IPS-18c (cell line): ENCODE measurements at regions not wholly inside any gene's neighbourhood (a gene's known extent, or its start where the extent isn't known, plus 50 kb on each side); places are given as distances from the start of the nearest gene placed in this dataset.

ENCODE experiments used
- H3K4me3 ChIP-seq: 2 replicates; pipeline ENCODE4 v1.7.0; 2013; ENCODE audit warnings: low read depth, mild to moderate bottlenecking, low read length, moderate library complexity; ENCODE audit not compliant: insufficient read depth
- H3K9me3 ChIP-seq: one replicate; pipeline ENCODE4 v1.6.1; 2013; ENCODE audit warnings: mild to moderate bottlenecking, low read length, moderate library complexity; ENCODE audit not compliant: control insufficient read depth, insufficient read depth

DNA sequence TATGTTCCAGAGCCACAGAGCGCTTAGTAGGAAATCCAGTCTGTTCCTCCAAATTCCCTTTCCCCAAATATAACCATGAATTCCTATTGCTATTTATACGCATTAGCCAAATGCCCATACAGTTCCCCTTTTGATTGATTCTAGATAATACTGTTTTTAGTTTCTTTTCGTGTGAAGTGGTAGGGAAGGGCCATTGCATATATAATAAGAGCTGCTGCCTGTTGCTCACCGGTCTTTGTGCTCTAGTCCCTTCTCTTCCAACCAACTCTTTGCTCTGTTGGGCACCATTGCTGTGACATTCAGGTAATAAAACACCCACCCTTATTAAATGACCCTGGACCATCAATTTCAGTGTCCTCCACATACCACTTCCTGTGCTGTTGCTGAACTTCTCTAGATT lies 379.9 kb upstream of the KCNMB2 start:
- no peak overlapping the region for H3K4me3 ChIP-seq
- H3K9me3 ChIP-seq = no peaks in the 10 kb centered on the region

DNA sequence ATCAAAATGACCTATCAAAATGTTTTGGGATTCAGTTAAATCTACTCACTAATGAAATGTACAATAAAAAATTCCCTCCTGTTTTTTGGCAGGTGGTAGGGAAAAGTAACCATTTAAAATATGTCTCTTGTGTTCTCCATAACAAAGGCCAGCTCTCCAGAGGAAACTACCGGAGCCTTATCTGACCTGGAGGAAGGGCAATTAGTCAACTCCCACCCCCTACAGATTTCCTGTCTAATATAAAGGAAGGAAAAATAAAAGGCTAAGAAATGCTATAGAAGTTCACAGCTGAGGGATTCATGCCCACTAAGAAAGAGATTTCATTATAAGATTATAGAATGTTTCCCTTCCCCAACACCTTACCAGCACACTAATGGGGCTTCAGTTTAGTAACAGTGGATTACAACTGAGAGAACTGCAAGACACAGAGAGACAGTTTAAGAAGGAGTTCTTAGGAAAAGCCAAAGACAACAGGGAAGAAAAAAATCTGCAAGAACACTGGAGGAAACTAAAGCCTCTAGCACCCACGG lies 376.5 kb upstream of the KCNMB2 start:
- Histone ChIP-seq H3K9me3 (no peaks in the 10 kb centered on the region), H3K4me3 (no peak overlapping the region)

- no peaks in the 10 kb centered on the region for H3K9me3 ChIP-seq
- H3K4me3 ChIP-seq = no peak overlapping the region
Observed at GRCh38 chr3:178169421-178169820, 366.8 kb upstream of the KCNMB2 start.

GRCh38 chr3:178170698-178171535 lies 365.3 kb upstream of the KCNMB2 start:
- Histone ChIP-seq H3K9me3 (no peaks in the 10 kb centered on the region), H3K4me3 (no peak overlapping the region)

DNA sequence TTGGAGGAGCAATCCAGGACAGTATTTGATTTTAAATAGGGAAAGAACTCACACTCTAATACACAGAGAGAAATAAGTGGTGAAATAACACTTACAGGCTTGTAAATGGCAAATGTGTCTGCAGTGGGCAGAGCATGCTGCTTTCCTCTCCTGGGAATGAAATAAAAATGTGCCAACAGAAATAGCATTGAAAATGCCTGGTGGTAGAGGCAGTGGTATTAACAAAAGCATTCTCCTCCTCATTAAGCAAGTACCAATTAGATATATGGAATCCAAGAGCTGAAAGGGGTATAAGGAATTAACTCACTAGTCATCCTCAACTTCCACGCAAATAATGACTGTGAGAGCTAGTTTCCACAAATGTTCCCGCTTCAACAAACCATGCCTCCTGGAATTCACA lies 364.1 kb upstream of the KCNMB2 start:
- Histone ChIP-seq H3K4me3 (no peak overlapping the region), H3K9me3 (no peaks in the 10 kb centered on the region)

GRCh38 chr3:178174201-178174915 lies 361.9 kb upstream of the KCNMB2 start:
- no peaks in the 10 kb centered on the region for H3K9me3 ChIP-seq
- no peak overlapping the region for H3K4me3 ChIP-seq

DNA sequence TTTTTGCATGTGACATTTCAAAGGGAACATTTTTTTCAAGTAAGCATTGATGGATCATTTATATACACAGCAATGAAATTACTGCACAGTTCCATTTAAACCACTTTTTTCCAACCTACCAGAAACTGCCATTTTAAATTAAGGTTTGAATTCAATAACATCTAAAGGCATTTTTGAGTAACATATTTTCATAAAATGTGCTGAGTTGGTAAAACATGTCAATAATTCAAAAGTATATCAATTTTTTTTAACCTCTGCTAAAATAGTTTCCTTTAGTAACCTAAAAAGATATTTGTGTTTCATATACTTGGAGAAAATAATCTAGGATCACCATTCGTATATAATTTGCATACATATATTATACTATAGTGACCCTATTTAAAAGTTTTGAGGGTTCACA lies 355.1 kb upstream of the KCNMB2 start:
- no peak overlapping the region for H3K4me3 ChIP-seq
- no peaks in the 10 kb centered on the region for H3K9me3 ChIP-seq

- Histone ChIP-seq H3K9me3 (no peaks in the 10 kb centered on the region), H3K4me3 (no peak overlapping the region)
Observed at GRCh38 chr3:178181784-178182183, 354.5 kb upstream of the KCNMB2 start.

- H3K9me3 ChIP-seq = no peaks in the 10 kb centered on the region
Observed at GRCh38 chr3:178182337-178182779, 353.9 kb upstream of the KCNMB2 start.

GRCh38 chr3:178184833-178185232 lies 351.4 kb upstream of the KCNMB2 start:
- Histone ChIP-seq H3K4me3 (no peak overlapping the region), H3K9me3 (no peaks in the 10 kb centered on the region)

More at GRCh38 chr3:178182337-178182779, 353.9 kb upstream of the KCNMB2 start:
- no peak overlapping the region for H3K4me3 ChIP-seq

GRCh38 chr3:178186666-178187065 lies 349.6 kb upstream of the KCNMB2 start:
- Histone ChIP-seq H3K4me3 (no peak overlapping the region), H3K9me3 (no peaks in the 10 kb centered on the region)

- H3K4me3 ChIP-seq = no peak overlapping the region
- no peaks in the 10 kb centered on the region for H3K9me3 ChIP-seq
Observed at GRCh38 chr3:178189854-178190253, 346.4 kb upstream of the KCNMB2 start.

- no peak overlapping the region for H3K4me3 ChIP-seq
Observed at GRCh38 chr3:178193846-178194245, 342.4 kb upstream of the KCNMB2 start.

DNA sequence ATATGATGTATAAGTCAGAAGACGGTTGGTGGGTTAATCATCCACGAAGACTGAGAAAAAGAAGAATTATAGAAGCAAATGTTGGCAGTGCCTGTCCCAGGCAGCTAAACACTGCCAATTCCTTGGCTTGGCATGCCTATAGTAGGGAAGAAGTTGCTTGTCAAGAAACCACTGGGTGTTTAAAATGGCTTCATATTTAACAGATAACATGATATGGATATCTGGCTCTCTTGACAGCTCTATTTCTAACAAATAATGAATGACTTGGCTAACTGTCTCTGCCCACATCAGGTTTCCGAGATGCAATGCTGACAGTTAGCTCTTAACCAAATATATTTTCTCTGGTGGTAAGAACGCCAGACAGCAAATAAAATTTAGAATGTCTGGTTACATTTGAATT lies 341.7 kb upstream of the KCNMB2 start:
- H3K4me3 ChIP-seq = no peak overlapping the region

More at GRCh38 chr3:178193846-178194245, 342.4 kb upstream of the KCNMB2 start:
- H3K9me3 ChIP-seq = no peaks in the 10 kb centered on the region

DNA sequence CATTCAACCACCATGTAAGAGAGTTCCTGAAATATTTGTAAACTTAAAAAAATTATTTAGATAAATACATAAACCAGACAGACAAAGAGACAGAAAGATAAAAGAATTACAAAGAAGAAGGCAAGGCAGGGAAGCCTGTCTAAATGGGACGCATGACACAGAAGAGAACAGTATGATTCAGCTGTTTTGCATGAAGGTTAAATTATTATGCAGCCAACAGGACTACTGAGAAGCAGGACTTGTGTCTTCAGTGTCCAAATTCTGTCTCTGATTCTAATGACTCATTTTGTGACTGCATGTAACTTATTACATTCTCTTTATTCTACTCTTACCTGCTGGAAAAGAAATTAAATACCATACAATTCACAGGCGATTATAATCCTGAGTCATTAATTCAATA lies 340.4 kb upstream of the KCNMB2 start:
- H3K4me3 ChIP-seq = no peak overlapping the region
- no peaks in the 10 kb centered on the region for H3K9me3 ChIP-seq

More for the DNA sequence above, 341.7 kb upstream of the KCNMB2 start:
- no peaks in the 10 kb centered on the region for H3K9me3 ChIP-seq

GRCh38 chr3:178198329-178198728 lies 337.9 kb upstream of the KCNMB2 start:
- Histone ChIP-seq H3K9me3 (no peaks in the 10 kb centered on the region), H3K4me3 (no peak overlapping the region)

DNA sequence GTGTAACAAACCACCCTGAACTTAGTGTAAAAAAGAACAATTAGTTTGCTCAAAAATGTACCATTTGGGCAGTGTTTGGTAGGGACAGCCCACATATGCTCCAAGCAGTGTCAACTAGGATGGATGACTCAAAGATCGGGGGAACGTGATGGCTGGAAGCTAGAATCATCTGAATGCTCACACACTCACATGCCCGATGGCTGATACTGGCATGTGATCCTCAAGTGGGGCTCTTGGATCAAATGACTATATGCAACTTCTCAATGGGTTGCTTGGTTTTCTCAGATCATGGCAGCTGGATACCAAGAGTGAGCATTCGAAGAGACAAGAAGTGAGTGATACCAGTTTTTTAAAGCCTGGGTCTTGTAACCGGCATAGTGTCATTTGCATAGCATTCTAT lies 335.9 kb upstream of the KCNMB2 start:
- H3K4me3 ChIP-seq = no peak overlapping the region
- no peaks in the 10 kb centered on the region for H3K9me3 ChIP-seq

DNA sequence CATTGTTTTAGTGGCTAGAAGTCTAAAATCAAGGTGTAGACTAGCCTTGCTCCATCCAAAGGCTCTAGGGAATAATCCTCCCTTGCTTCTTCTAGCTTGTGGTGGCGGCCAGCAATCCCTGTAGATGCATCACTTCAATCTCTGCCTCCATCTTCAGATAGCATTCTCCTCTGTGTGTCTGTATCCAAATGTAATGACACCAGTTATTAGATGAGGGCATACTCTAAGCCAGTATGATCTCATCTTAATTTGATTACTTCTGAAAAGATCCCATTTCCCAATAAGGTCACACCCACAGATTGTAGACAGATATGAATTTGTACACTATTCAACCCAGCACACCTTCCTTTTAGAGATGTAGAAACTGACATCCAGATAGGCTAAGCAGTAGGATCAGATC lies 334.5 kb upstream of the KCNMB2 start:
- no peaks in the 10 kb centered on the region for H3K9me3 ChIP-seq
- no peak overlapping the region for H3K4me3 ChIP-seq
